OCI-LY1 (cell line): ENCODE measurements at regions not wholly inside any gene's neighbourhood (a gene's known extent, or its start where the extent isn't known, plus 50 kb on each side); places are given as distances from the start of the nearest gene placed in this dataset.

Experiments used
- H2AFZ ChIP-seq: fragments of 200-600 bp; sonication (generic), shearing (Covaris generic); 2 replicates; pipeline ENCODE4 v1.6.0; 2014; ENCODE audit warnings: antibody characterized with exemption, mild to moderate bottlenecking, low read length
- H3F3A ChIP-seq: fragments of 200-600 bp; sonication (generic), shearing (Covaris generic); 2 replicates; pipeline ENCODE4 v1.6.0; 2014; ENCODE audit warnings: mild to moderate bottlenecking, antibody characterized with exemption, low read length, moderate library complexity; ENCODE audit not compliant: insufficient read depth
- H3K27ac ChIP-seq: fragments of 200-600 bp; sonication (generic); 2 replicates; pipeline ENCODE4 v1.5.1; 2014; ENCODE audit warnings: low read length, mixed run types, mild to moderate bottlenecking, low read depth; ENCODE audit not compliant: poor library complexity, severe bottlenecking
- H3K27me3 ChIP-seq: fragments of 200-600 bp; sonication (generic); 2 replicates; pipeline ENCODE4 v1.6.0; 2014; ENCODE audit warnings: antibody characterized with exemption, mild to moderate bottlenecking, low read length, moderate library complexity; ENCODE audit not compliant: insufficient read depth
- H3K36me3 ChIP-seq: fragments of 200-600 bp; sonication (generic); 2 replicates; pipeline ENCODE4 v1.6.1; 2014; ENCODE audit warnings: mild to moderate bottlenecking, antibody characterized with exemption, low read length, moderate library complexity, mixed read lengths; ENCODE audit not compliant: insufficient read depth
- H3K4me1 ChIP-seq: fragments of 200-600 bp; sonication (generic); 2 replicates; pipeline ENCODE4 v1.5.1; 2014; ENCODE audit warnings: mild to moderate bottlenecking, low read length, moderate library complexity; ENCODE audit not compliant: insufficient read depth, severe bottlenecking
- H3K4me2 ChIP-seq: fragments of 200-600 bp; sonication (generic), shearing (Covaris generic); 2 replicates; pipeline ENCODE4 v1.6.1; 2014; ENCODE audit warnings: low read length
- H3K4me3 ChIP-seq: fragments of 200-600 bp; sonication (generic); 2 replicates; pipeline ENCODE4 v1.5.1; 2014; ENCODE audit warnings: low read length, low read depth, mild to moderate bottlenecking, mixed read lengths; ENCODE audit not compliant: poor library complexity, severe bottlenecking
- H3K79me2 ChIP-seq: fragments of 200-600 bp; shearing (Covaris generic); 2 replicates; pipeline ENCODE4 v1.6.1; 2016; ENCODE audit warnings: mixed run types, low read length, mixed read lengths; ENCODE audit not compliant: insufficient read depth
- H3K9ac ChIP-seq: fragments of 200-600 bp; sonication (generic), shearing (Covaris generic); 2 replicates; pipeline ENCODE4 v1.6.1; 2014; ENCODE audit warnings: mild to moderate bottlenecking, low read length, mixed read lengths
- H3K9me2 ChIP-seq: fragments of 200-600 bp; sonication (generic), shearing (Covaris generic); 2 replicates; pipeline ENCODE4 v1.6.1; 2014; ENCODE audit warnings: low read depth, mild to moderate bottlenecking, low read length, mixed read lengths
- H3K9me3 ChIP-seq: fragments of 200-600 bp; shearing (Covaris generic); 2 replicates; pipeline ENCODE4 v1.6.1; 2014; ENCODE audit warnings: low read length, mixed read lengths
- H4K20me1 ChIP-seq: fragments of 200-600 bp; sonication (generic), shearing (Covaris generic); 2 replicates; pipeline ENCODE4 v1.6.0; 2016; ENCODE audit warnings: mild to moderate bottlenecking, low read length; ENCODE audit not compliant: insufficient read depth
- CTCF ChIP-seq: fragments of 200-600 bp; sonication (generic), shearing (Covaris generic); IDR thresholded peaks from 2 replicates; pipeline ENCODE4 v1.5.1; 2017; ENCODE audit warnings: mild to moderate bottlenecking, antibody characterized with exemption, low read length, moderate library complexity, mixed read lengths
- EZH2 ChIP-seq: fragments of 200-600 bp; sonication (generic), shearing (Covaris generic); IDR thresholded peaks from 2 replicates; pipeline ENCODE4 v1.8.0; 2017; ENCODE audit warnings: borderline replicate concordance, mixed run types, mild to moderate bottlenecking, antibody characterized with exemption, low read length, moderate library complexity, mixed read lengths

GRCh38 chr7:69172357-69173077, 425.8 kb upstream of the AUTS2 start:
- H2AFZ ChIP-seq = no peak overlapping the region
- no peaks in the 10 kb centered on the region for H3K27me3 ChIP-seq
- TF ChIP-seq EZH2 (no peak), CTCF (no peak)
- H3K4me2 ChIP-seq = no peak overlapping the region
- no peaks in the 10 kb centered on the region for H3K79me2 ChIP-seq
- no peaks in the 10 kb centered on the region for H4K20me1 ChIP-seq
- no peaks in the 10 kb centered on the region for H3K36me3 ChIP-seq
- no peaks in the 10 kb centered on the region for H3K9me3 ChIP-seq
- H3K9me2 ChIP-seq = no peaks in the 10 kb centered on the region
- no peak overlapping the region for H3K27ac ChIP-seq
- no peaks in the 10 kb centered on the region for H3K4me1 ChIP-seq
- H3K9ac ChIP-seq = no peak overlapping the region
- no peak overlapping the region for H3K4me3 ChIP-seq
- no peaks in the 10 kb centered on the region for H3F3A ChIP-seq

- Histone ChIP-seq H3K4me1 (no peaks in the 10 kb centered on the region), H3K9me3 (no peaks in the 10 kb centered on the region), H4K20me1 (no peaks in the 10 kb centered on the region), H3F3A (no peaks in the 10 kb centered on the region), H3K27me3 (no peaks in the 10 kb centered on the region), H2AFZ (no peak overlapping the region), H3K4me3 (no peak overlapping the region), H3K36me3 (no peaks in the 10 kb centered on the region), H3K79me2 (no peaks in the 10 kb centered on the region), H3K9me2 (no peaks in the 10 kb centered on the region), H3K9ac (no peak overlapping the region), H3K27ac (no peak overlapping the region), H3K4me2 (no peak overlapping the region)
- TF ChIP-seq EZH2 = no peak
- no peak for TF ChIP-seq CTCF
Observed at GRCh38 chr7:69173341-69173740, 424.9 kb upstream of the AUTS2 start.

DNA sequence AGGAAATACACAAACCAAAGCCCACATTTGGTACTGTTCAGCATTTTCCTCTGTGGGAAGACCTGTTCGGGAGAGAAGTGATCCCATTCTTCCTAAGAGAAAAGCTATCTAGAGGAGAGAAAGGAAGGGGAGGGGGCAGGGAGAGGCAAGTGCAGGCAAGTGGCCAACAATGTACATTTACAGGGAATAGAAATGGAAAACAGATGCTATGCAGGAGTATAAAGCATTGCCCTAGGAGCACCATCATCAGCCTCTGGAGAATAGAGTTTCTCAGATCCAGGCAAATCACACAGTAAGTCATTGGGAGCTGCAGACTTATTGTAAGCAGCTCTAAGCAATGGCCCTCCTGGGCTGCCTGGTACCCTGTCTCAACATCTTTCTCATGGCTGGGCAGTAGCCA, 424.4 kb upstream of the AUTS2 start:
- H3K79me2 ChIP-seq = no peaks in the 10 kb centered on the region
- no peak overlapping the region for H3K4me3 ChIP-seq
- H3K9ac ChIP-seq = no peak overlapping the region
- H4K20me1 ChIP-seq = no peaks in the 10 kb centered on the region
- no peaks in the 10 kb centered on the region for H3K9me3 ChIP-seq
- H2AFZ ChIP-seq = no peak overlapping the region
- no peaks in the 10 kb centered on the region for H3K27me3 ChIP-seq
- H3K4me1 ChIP-seq = no peaks in the 10 kb centered on the region
- no peak for TF ChIP-seq EZH2
- no peak for TF ChIP-seq CTCF
- H3K4me2 ChIP-seq = no peak overlapping the region
- no peaks in the 10 kb centered on the region for H3K9me2 ChIP-seq
- no peak overlapping the region for H3K27ac ChIP-seq
- H3F3A ChIP-seq = no peaks in the 10 kb centered on the region
- H3K36me3 ChIP-seq = no peaks in the 10 kb centered on the region
